GM18873 (cell line): ENCODE measurements at regions not wholly inside any gene's neighbourhood (a gene's known extent, or its start where the extent isn't known, plus 50 kb on each side); places are given as distances from the start of the nearest gene placed in this dataset.

Source experiments
- ATAC-seq: cut with Tn5 transposase; IDR thresholded peaks from one replicate; pipeline ENCODE4 v1.9.1; 2021; ENCODE audit warnings: mild to moderate bottlenecking, moderate library complexity, moderate number of reproducible peaks; ENCODE audit not compliant: unreplicated experiment, low FRiP score

GRCh38 chr6:110033101-110033500, 55.0 kb downstream of the GPR6 start:
- ATAC-seq = no peak

- ATAC-seq = no peak
Observed at GRCh38 chr6:110033749-110034666, 55.9 kb downstream of the GPR6 start.

DNA sequence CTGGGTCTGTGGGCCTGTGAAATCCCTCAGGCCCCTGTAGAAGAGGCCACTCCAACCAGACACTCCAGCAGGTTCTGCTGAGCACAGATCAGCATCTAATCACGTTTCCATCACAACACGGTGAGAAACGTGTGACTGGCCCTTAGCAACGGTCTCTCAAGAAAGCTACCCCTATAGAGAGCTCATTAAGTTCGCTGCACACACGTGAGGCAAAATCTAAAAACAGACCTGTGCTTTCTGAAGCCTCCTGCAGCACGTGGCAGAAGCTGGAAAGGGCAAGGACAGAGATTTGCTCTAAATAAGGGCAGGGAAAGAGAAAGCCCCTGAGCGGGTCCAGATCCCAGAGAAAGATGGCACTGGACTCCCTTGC, 56.5 kb downstream of the GPR6 start:
- ATAC-seq = no peak

GRCh38 chr6:110035321-110035720, 57.2 kb downstream of the GPR6 start:
- no peak for ATAC-seq

- ATAC-seq = no peak
Observed at GRCh38 chr6:110036408-110037302, 58.5 kb downstream of the GPR6 start.

GRCh38 chr6:110037726-110038295, 59.7 kb downstream of the GPR6 start:
- no peak for ATAC-seq

- ATAC-seq = peak; percentile 81
Observed at GRCh38 chr6:110039364-110039980, 61.4 kb downstream of the GPR6 start.

DNA sequence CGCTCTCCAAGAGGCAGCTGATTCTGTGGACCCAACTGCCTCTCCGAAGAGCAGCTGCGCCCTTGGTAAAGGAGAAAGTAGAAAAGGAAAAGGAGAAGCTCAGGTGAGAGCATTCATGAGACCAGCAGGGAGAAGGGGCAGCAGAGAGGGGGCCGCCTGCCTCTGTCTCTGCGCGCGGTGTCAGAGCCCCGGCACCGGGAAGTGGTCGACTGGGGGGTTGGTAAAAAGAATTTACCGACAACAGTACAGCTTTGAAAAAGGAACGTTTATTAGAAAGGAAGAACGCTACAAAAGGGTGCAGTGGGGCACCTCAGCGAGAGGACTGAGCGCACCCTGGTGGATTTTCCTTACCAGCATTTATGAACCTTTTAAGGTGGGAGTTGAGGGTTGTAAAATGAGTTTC, 61.9 kb downstream of the GPR6 start:
- ATAC-seq = peak; percentile 30

DNA sequence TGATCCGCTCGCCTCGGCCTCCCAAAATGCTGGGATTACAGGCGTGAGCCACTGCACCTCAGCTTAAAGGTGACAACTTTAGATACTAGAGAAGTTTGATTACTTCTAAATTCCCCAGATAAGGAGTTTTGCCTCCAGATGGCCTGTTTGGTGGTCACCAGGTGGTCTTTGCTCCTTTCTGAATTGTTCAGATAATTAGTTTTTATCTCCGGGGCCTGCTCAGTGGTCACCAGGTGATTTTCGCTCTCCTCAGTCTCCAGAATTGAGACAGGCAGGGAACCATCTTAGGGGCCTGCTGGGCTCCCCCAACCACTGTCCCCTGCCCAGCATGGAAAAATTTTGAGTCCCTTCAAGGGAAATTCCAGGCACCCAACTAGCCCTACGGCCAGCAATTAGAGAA, 62.6 kb downstream of the GPR6 start:
- no peak for ATAC-seq

DNA sequence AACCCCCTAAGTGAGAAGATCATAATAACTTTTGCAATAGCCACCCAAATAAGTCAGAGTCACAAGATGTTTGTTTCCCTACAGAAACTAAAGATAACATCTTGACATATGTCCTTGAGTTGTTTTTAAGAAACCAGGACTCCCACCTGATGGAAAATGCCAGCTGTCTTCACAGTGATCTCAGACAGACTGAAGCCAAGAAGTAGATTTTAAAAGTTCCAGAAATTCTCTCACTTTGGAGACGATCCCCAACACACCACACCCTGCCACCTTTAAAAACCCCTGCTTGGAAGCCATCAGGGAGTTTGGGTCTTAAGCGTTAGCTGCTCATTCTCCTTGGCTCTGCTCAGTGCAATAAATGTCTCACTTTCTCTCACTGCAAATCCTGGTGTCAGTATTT, 63.0 kb downstream of the GPR6 start:
- no peak for ATAC-seq

- no peak for ATAC-seq
Observed at GRCh38 chr6:110041830-110042229, 63.7 kb downstream of the GPR6 start.

- no peak for ATAC-seq
Observed at GRCh38 chr6:110042670-110043296, 64.7 kb downstream of the GPR6 start.

DNA sequence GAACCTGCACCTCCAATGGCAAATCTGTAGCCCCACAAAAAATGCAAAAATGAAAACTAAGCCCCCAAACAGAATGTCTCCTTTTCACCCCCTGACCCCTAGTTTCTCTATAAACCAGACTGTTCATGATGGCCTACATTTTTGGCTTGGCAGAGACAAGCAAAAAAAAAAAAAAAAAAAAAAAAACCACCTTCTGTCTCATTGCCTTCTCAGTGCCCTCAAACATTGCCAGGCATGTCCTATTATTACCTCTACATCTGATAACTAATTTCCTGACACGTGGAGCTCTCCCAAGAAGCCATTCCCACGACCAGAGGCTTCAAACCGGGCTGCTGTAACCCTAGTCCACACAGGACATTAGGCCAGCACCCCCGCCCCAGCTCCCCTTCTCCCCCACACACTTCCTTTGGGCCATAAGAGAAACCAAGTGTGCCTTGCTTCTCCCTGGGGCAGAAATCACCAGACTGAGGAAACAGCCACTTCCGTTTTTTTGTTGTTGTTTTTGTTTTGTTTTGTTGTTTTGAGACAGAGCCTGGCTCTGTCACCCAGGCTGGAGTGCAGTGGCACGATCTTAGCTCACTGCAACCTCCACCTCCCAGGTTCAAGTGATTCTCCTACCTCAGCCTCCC, 65.4 kb downstream of the GPR6 start:
- no peak for ATAC-seq

DNA sequence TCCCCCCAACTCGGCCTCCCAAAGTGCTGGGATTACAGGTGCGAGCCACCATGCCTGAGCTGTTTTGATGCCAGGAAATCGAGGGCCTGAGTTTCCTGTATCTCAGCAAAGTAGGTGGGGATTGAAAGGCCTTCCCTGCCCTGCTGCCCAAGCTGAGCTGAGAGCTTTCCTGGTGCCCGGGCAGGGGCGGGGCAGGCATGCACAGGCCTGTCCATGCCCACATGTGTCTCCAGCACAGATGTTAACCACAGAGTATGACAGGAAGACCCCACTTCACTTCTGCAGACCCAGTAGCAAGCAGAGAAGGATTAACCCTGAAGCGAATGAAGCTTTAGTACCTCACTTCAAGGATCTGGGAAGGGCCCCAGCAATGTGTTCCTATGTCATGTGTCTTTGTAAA, 66.0 kb downstream of the GPR6 start:
- no peak for ATAC-seq

- no peak for ATAC-seq
Observed at GRCh38 chr6:110044622-110045021, 66.5 kb downstream of the GPR6 start.

DNA sequence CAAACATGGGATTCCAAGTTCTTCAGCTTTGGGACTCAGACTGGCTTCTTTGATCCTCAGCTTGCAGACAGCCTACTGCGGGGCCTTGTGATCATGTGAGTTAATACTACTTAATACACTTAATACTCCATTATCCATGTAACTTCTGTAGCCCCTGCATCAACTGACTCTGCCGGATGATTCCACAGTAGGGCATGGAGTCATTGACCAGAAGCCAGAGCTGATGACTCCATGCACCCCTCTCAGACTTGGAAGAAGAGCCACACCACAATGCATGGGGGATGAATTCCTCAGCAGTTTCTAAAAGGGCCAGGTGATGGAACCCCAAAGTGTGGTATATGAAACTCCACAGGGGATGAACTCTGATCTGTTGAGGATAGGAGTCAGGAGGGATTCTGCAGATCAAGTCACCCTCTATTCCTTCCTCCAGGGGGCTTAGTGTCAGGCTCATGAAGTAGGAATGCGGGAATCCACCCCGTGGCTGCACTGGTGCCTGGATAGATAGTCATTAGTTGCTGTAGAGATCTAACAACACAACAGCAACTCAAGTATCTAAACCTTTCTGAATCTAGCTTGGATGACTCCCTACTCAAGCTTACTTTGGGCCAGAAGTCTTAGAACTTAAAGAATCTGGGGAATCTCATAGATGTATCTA, 70.2 kb downstream of the GPR6 start:
- ATAC-seq = no peak

GRCh38 chr6:110049696-110050439, 71.8 kb downstream of the GPR6 start:
- ATAC-seq = no peak
